ENCODE measurements at regions not wholly inside any gene's neighbourhood (a gene's known extent, or its start where the extent isn't known, plus 50 kb on each side); places are given as distances from the start of the nearest gene placed in this dataset.

- ATAC-seq (ENCODE audit: low read depth): no peak
- no peak for TF ChIP-seq NFE2L2 (IDR thresholded peaks at IDR 0.05; ENCODE audit: low read depth, low read length)
- no peak for TF ChIP-seq CEBPB (IDR thresholded peaks at IDR 0.05; ENCODE audit: low read depth, low read length)
- no peak for TF ChIP-seq FOS (IDR thresholded peaks at IDR 0.05; ENCODE audit: low read depth, low read length)
- TF ChIP-seq USF2 (IDR thresholded peaks at IDR 0.05; ENCODE audit: low read depth, low read length): no peak
- TF ChIP-seq RAD21 (IDR thresholded peaks at IDR 0.05; ENCODE audit: low read length): no peak
- TF ChIP-seq RCOR1 (IDR thresholded peaks at IDR 0.05; ENCODE audit: insufficient replicate concordance, low read length): no peak
- TF ChIP-seq BHLHE40 (IDR thresholded peaks at IDR 0.05; ENCODE audit: low read depth, low read length): no peak
- TF ChIP-seq RFX5 (IDR thresholded peaks at IDR 0.05; ENCODE audit: low read depth, low read length): no peak
- no peak for TF ChIP-seq SMC3 (IDR thresholded peaks at IDR 0.05; ENCODE audit: low read depth, low read length)
- no peak for TF ChIP-seq MXI1 (IDR thresholded peaks at IDR 0.05; ENCODE audit: borderline replicate concordance, low read depth, low read length)
- TF ChIP-seq CHD1 (IDR thresholded peaks at IDR 0.05; ENCODE audit: low read depth, low read length): no peak
- no peak for TF ChIP-seq MAZ (IDR thresholded peaks at IDR 0.05; ENCODE audit: borderline replicate concordance, low read depth, low read length)
- TF ChIP-seq, protein P1, sequence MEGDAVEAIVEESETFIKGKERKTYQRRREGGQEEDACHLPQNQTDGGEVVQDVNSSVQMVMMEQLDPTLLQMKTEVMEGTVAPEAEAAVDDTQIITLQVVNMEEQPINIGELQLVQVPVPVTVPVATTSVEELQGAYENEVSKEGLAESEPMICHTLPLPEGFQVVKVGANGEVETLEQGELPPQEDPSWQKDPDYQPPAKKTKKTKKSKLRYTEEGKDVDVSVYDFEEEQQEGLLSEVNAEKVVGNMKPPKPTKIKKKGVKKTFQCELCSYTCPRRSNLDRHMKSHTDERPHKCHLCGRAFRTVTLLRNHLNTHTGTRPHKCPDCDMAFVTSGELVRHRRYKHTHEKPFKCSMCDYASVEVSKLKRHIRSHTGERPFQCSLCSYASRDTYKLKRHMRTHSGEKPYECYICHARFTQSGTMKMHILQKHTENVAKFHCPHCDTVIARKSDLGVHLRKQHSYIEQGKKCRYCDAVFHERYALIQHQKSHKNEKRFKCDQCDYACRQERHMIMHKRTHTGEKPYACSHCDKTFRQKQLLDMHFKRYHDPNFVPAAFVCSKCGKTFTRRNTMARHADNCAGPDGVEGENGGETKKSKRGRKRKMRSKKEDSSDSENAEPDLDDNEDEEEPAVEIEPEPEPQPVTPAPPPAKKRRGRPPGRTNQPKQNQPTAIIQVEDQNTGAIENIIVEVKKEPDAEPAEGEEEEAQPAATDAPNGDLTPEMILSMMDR (conservative IDR thresholded peaks at IDR 0.05; ENCODE audit: low read depth, low read length): no peak
- no peak for TF ChIP-seq MAFK (IDR thresholded peaks at IDR 0.05; ENCODE audit: low read depth, low read length)
- TF ChIP-seq, protein P2, sequence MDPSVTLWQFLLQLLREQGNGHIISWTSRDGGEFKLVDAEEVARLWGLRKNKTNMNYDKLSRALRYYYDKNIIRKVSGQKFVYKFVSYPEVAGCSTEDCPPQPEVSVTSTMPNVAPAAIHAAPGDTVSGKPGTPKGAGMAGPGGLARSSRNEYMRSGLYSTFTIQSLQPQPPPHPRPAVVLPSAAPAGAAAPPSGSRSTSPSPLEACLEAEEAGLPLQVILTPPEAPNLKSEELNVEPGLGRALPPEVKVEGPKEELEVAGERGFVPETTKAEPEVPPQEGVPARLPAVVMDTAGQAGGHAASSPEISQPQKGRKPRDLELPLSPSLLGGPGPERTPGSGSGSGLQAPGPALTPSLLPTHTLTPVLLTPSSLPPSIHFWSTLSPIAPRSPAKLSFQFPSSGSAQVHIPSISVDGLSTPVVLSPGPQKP (IDR thresholded peaks at IDR 0.05; ENCODE audit: borderline replicate concordance, low read depth, low read length): no peak
- TF ChIP-seq POLR2A (IDR thresholded peaks at IDR 0.05; ENCODE audit: low read depth, low read length): no peak
- CTCF ChIA-PET: no interaction called here
These were observed 226.1 kb downstream of the ANKRD30B start for GRCh38 chr18:14974088-14974487.

More at GRCh38 chr18:14974088-14974487, 226.1 kb downstream of the ANKRD30B start:
- H4K5ac ChIP-seq (ENCODE audit: low read depth, low read length): no peak overlapping the region
- in situ Hi-C loops (cut with MboI; ENCODE audit: low sequenced_read_pairs): loop anchor here (10.0 kb wide), 1 partner anchor 59 kb away; no protein-coding TSS in a partner anchor
- no peak overlapping the region for H3K18ac ChIP-seq (ENCODE audit: low read depth, low read length)
- no peak overlapping the region for H3K9ac ChIP-seq (ENCODE audit: low read depth, low read length)
- no peaks in the 10 kb centered on the region for H3K9me1 ChIP-seq (ENCODE audit: insufficient read depth, low read length)
- no peak overlapping the region for H3K27ac ChIP-seq (ENCODE audit: insufficient read depth, low read length)
- H3K4ac ChIP-seq (ENCODE audit: low read depth, low read length): no peak overlapping the region
- dilution Hi-C loops (cut with HindIII; ENCODE audit: low sequenced_read_pairs, unreplicated experiment): no loop called here
- no peaks in the 10 kb centered on the region for H3K79me1 ChIP-seq (ENCODE audit: low read depth in 1 of 2, low read length in 2 of 2)
- H2AK5ac ChIP-seq (ENCODE audit: low read depth, low read length): no peak overlapping the region
- no peaks in the 10 kb centered on the region for H3K27me3 ChIP-seq (ENCODE audit: control insufficient read depth, insufficient read depth, low read length)
- H3K56ac ChIP-seq (ENCODE audit: extremely low read depth, insufficient read depth, low read length): no peak overlapping the region
- H2BK20ac ChIP-seq (ENCODE audit: low read depth, low read length): no peak overlapping the region
- H3K4me3 ChIP-seq (ENCODE audit: insufficient read depth, low read depth, low read length): no peak overlapping the region
- H3K4me1 ChIP-seq (ENCODE audit: control insufficient read depth, insufficient read depth, low read length): no peaks in the 10 kb centered on the region
- H3K36me3 ChIP-seq (ENCODE audit: control insufficient read depth, insufficient read depth, low read length): no peaks in the 10 kb centered on the region
- no peak overlapping the region for H4K8ac ChIP-seq (ENCODE audit: low read depth in 2 of 2, low read length in 2 of 2)
- intact Hi-C loops (cut with micrococcal nuclease): no loop called here
- no peak overlapping the region for H2BK120ac ChIP-seq (ENCODE audit: low read depth, low read length)
- H4K20me1 ChIP-seq (ENCODE audit: insufficient read depth, low read length): no peaks in the 10 kb centered on the region
- peaks cover 23% of the 10 kb centered on the region; the same call in 1 of the 2 replicates for H3K9me3 ChIP-seq (ENCODE audit: control insufficient read depth, insufficient read depth, low read length)
- no TSS peak for BruUV-seq (replicated peaks)
- H4K91ac ChIP-seq (ENCODE audit: insufficient read depth, low read depth, low read length): no peak overlapping the region
- H2AFZ ChIP-seq (replicated peaks; ENCODE audit: low read length, poor library complexity): no peak overlapping the region
- POLR2A ChIA-PET (ENCODE audit: unreplicated experiment): no interaction called here
- H2BK15ac ChIP-seq (ENCODE audit: low read depth, low read length): no peak overlapping the region
- no peak overlapping the region for H3K4me2 ChIP-seq (ENCODE audit: low read depth, low read length)
- H2BK5ac ChIP-seq (ENCODE audit: low read depth, low read length, poor library complexity, severe bottlenecking): no peak overlapping the region
- no peak overlapping the region for H3K23ac ChIP-seq (ENCODE audit: low read depth, low read length)
- no peak overlapping the region for H2AK9ac ChIP-seq (replicated peaks; ENCODE audit: low read depth, low read length, poor library complexity)
- WGBS, 2 experiments (ENCODE audit: extremely low coverage in 2 of 2, insufficient read length in 1 of 2): no CpG with 5 or more reads among the region's 6 CpGs
- DNase-seq: no peak
- no peak overlapping the region for H3K14ac ChIP-seq (replicated peaks; ENCODE audit: low read depth, low read length)
